ENCODE measurements at regions not wholly inside any gene's neighbourhood (a gene's known extent, or its start where the extent isn't known, plus 50 kb on each side); places are given as distances from the start of the nearest gene placed in this dataset.

DNA sequence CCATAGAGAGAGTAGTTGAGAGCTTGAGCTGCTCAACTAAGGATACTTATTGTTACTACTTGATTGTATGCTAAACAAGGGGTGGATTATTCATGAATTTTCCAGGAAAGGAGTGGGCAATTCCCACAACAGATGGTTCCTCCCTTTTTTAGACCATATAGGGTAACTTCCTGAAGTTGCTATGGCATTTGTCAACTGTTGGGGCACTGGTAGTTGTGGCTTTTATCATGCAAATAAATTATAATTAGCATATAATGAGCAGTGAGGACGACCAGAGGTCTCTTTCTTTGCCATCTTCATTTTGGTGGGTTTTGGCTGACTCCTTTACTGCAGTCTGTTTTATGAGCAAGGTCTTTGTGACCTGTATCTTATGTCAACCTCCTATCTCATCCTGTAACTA is 1403.5 kb upstream of the PABPC4L start:
- DNase-seq (ENCODE audit: low spot score) (no peak), ATAC-seq (no peak)

- no peak for ATAC-seq
- DNase-seq (ENCODE audit: low spot score) = no peak
Observed at GRCh38 chr4:135604531-135604930, 1402.9 kb upstream of the PABPC4L start.

DNA sequence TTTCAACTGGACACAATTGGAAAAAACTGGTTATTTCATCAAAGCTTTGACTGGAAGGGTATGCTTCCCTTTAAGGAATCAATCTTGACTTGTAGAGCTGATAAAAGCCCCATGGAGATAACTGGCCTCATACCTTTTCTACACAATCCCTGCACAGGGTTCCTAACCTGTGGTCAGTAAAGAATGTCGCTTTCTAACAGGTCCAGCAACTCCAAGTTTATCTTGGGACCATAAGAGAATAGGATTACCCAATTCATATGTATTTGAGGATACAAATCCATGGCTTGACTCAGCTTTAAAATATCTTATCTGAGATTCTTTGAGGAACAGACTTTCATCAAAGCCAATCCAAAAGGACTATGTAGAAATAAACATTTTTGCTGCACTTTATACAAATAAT is 1399.8 kb upstream of the PABPC4L start:
- DNase-seq (ENCODE audit: low spot score) (no peak), ATAC-seq (no peak)

DNA sequence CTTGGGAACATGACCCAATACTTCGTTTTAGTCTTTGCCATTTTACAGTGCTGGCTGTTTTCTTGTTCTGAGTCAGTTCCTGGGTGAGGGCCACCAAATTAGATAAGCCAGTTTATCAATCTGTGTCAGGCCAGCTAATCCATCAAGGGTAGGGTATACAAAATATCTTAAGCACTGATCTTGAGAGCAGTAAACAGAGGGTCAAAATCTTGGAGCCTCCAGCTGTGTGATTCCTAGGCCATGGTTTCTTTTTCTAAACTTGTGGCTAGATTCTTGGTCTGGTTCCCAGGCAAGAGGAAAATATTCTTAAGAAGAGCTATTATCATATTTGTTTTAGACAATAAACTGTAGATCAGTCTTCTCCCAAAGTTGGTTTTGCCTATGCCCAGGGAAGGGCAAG is 1396.6 kb upstream of the PABPC4L start:
- ATAC-seq (no peak), DNase-seq (ENCODE audit: low spot score) (no peak)

DNA sequence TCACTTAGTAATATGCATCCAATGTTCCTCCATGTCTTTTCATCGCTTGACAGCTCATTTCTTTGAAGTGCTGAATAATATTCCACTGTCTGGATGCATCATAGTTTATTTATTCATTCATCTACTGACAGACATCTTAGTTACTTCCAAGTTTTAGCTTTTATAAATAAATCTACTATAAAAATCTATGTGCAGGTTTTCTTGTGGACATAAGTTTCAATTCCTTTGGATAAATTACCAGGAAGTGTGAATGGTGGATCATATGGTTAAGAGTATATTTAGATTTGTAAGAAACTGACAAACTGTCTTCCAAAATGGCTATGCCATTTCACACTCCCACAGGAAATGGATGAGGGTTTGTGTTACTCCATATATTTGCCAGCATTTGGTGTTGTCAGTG is 1392.9 kb upstream of the PABPC4L start:
- ATAC-seq (no peak), DNase-seq (ENCODE audit: low spot score) (no peak)

DNA sequence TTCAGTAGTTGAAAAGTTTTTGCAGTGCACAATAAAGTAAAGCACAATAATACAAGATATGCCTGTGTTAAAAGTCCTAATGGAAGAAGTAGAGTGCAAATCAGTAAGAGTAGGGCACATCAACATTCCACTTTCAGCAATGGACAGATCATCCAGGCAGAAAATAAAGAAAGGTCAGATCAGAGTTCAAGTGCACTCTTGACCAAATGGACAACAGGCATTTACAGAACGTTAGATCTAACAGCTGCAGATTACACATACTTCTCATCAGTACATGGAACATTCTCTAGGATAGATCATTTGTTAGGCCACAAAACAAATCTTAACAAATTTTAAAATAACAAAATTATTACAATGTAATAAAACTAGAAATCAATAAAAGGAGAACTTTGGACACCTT is 1373.5 kb upstream of the PABPC4L start:
- ATAC-seq (no peak), DNase-seq (ENCODE audit: low spot score) (no peak)

- ATAC-seq = no peak
- no peak for DNase-seq (ENCODE audit: low spot score)
Observed at GRCh38 chr4:135573251-135573650, 1371.7 kb upstream of the PABPC4L start.

DNA sequence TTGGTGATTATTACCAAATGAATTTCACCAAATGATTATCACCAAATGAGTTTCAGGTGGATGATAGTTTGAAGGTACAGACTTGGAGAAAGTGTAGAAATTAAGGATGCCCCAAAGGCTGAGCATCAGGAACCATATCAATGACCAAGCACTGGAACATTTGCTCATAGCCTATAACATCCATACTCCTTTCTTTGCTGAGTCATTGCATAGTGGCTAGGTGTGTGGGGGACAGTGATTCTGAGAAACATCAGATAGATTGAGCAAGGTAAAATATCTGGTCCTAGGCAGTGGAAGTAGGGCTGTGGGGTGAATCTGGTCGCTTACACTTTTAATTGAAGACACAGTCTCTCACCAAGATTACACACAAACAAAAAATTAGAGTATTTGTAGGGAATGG is 1362.5 kb upstream of the PABPC4L start:
- no peak for DNase-seq (ENCODE audit: low spot score)
- ATAC-seq = no peak

GRCh38 chr4:135553213-135553612 is 1351.6 kb upstream of the PABPC4L start:
- ATAC-seq = no peak

GRCh38 chr4:135552131-135552530 is 1350.5 kb upstream of the PABPC4L start:
- ATAC-seq = no peak
- DNase-seq (ENCODE audit: low spot score) = no peak

More at GRCh38 chr4:135553213-135553612, 1351.6 kb upstream of the PABPC4L start:
- no peak for DNase-seq (ENCODE audit: low spot score)

- ATAC-seq (no peak), DNase-seq (ENCODE audit: low spot score) (no peak)
Observed at GRCh38 chr4:135548711-135549110, 1347.1 kb upstream of the PABPC4L start.

GRCh38 chr4:135545616-135546317 is 1344.2 kb upstream of the PABPC4L start:
- no peak for DNase-seq (ENCODE audit: low spot score)
- no peak for ATAC-seq

- no peak for ATAC-seq
Observed at GRCh38 chr4:135538698-135539097, 1337.1 kb upstream of the PABPC4L start.

GRCh38 chr4:135533053-135533452 is 1331.5 kb upstream of the PABPC4L start:
- DNase-seq (ENCODE audit: low spot score) = no peak
- ATAC-seq = no peak

More at GRCh38 chr4:135538698-135539097, 1337.1 kb upstream of the PABPC4L start:
- no peak for DNase-seq (ENCODE audit: low spot score)

GRCh38 chr4:135532132-135532531 is 1330.5 kb upstream of the PABPC4L start:
- DNase-seq (ENCODE audit: low spot score) (no peak), ATAC-seq (no peak)

DNA sequence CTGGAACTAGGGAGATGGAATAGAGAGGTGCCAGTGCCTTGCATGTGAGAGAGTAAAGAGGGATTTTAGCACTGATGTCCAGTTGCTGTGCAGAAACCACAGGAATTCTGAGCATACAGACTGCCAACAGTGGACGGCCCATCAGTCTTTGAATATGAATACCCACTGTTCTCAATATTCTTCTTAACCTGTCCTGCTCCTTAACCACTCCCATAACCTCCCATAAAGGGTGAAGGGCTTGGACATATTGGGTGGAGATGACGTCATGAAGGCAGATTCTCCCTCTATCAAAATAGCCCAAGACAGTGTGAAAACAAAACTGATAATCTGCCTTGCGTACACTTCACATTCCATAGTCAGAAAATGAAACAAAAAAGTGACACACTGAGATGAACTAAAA is 1313.7 kb upstream of the PABPC4L start:
- DNase-seq (ENCODE audit: low spot score) (no peak), ATAC-seq (no peak)

DNA sequence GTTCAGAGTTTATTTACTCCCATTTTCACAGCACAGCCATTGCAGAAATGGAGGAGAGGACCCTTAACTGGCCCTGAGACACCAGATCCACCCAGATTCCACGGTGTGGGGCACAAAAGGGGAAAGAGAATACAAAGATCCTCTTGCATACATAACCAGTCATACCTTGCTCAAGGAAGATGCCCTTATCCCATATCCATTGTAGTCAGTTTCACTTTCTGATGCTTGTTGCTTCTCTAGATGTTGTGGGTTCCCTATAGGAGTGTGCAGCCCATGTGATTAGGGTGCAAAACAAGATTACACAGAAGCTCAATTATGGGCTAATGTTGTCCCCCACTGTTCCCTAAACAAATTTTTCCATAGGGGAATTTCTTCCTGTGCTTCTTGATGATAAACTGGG is 1309.0 kb upstream of the PABPC4L start:
- no peak for ATAC-seq

DNA sequence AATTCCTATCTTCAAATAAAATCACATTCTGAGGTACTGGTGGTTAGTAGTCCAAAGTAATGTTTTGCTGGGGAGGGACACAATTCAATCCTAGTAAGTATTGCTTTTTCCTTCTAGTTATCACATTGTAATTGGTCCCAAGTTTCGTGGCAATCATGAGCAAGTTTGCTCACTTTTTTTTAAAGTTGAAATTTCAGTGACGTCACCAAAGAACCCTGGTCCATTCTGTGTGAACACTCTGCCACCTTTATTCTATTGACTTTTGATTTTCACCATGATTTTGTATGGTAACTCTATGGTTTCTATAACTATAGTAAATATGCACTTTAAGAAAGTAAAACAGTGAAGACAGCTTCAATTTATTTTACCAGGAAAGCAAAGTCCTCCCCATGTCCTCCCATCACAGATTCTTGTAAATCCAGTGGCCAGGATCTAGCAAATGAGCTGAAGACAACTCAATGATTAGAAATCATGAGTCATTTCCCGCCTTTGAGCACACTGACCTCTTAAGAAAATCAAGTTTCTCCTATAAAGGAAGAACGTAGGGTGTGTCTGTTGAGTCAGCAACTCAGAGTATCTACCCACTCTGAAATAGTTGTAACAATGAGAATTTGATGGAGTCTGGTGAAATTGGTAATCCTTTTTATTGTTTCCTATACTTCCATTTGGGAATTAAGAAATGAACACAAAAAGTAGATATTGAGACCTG is 1306.6 kb upstream of the PABPC4L start:
- ATAC-seq (no peak), DNase-seq (ENCODE audit: low spot score) (no peak)

More for the DNA sequence above, 1309.0 kb upstream of the PABPC4L start:
- DNase-seq (ENCODE audit: low spot score) = no peak

GRCh38 chr4:135497563-135498152 is 1296.1 kb upstream of the PABPC4L start:
- DNase-seq (ENCODE audit: low spot score) = no peak
- no peak for ATAC-seq

DNA sequence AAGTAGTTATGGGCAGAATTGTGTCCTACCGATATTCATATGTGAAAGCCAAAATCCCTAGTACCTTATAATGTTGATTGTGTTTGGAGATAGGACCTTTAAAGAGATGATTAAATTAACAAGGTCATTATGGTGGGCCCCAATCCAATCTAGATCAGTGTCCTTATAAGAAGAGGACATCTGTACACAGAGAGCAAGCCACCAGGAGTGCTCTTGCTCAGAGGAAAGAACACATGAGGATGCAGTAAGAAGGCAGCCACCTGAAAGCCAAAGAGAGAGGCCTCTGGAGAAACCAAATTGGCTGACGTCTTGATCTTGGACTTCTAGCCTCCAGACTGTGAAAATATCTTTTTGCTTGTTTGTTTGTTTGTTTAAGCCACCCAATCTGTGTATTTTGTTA is 1290.8 kb upstream of the PABPC4L start:
- DNase-seq (ENCODE audit: low spot score) = no peak

GRCh38 chr4:135485371-135485770 is 1283.8 kb upstream of the PABPC4L start:
- ATAC-seq (no peak), DNase-seq (ENCODE audit: low spot score) (no peak)

More for the DNA sequence above, 1290.8 kb upstream of the PABPC4L start:
- no peak for ATAC-seq

- no peak for ATAC-seq
- no peak for DNase-seq (ENCODE audit: low spot score)
Observed at GRCh38 chr4:135476272-135476671, 1274.7 kb upstream of the PABPC4L start.

Data from left lobe of liver (tissue), 2 donors.